ENCODE measurements at regions not wholly inside any gene's neighbourhood (a gene's known extent, or its start where the extent isn't known, plus 50 kb on each side); places are given as distances from the start of the nearest gene placed in this dataset.
"Not testable (repeated sequence)": the region's sequence is repeated elsewhere in the genome, so short reads cannot be mapped to it uniquely, and the experiment has no call there.

DNA sequence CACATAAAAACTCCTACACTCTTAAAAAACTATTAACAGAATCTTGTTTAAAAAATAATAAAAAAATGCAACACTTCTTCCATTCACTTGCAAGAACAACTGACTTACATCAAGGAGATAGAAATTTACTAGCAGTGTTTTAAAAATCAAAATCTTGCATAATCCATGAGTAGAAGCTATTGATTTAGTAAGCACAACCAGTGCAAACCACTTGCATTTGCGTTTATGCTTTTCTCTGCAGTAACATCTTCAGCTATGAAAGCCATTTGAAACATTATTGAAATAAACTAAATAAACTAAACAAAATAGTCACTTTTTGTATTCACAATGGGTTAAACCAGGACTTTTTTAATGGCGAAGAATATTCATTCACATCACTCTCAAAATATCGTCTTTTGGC, 389.2 kb upstream of the EMCN start:
- no peak for DNase-seq (ENCODE audit: low read depth in 2 of 2)

DNA sequence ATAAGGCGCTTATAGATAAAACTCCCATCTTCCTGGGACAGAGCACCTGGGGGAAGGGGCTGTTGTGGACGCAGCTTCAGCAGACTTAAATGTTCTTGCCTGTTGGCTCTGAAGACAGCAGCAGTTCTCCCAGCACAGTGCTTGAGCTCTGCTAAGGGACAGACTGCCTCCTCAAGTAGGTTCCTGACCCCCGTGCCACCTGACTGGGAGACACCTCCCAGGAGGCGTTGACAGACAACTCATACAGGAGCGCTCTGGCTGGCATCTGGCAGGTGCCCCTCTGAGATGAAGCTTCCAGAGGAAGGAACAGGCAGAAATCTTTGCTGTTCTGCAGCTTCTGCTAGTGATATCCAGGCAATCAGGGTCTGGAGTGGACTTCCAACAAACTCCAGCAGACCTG, 383.1 kb upstream of the EMCN start:
- not testable (repeated sequence) for DNase-seq (ENCODE audit: low read depth in 2 of 2)

DNA sequence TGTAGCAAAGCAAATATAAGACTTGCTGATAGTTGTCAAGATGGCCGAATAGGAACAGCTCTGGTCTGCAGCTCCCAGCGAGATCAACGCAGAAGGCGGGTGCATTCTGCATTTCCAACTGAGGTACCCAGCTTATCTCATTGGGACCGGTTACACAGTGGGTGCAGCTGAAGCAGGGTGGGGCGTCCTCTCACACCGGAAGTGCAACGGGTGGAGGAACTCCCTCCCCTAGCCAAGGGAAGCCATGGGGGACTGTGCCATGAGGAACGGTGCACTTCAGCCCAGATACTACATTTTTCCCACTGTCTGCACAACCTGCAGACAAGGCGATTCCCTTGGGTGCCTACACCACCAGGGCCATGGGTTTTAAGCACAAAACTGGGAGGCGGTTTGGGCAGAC, 382.3 kb upstream of the EMCN start:
- DNase-seq (ENCODE audit: low read depth in 2 of 2), result no peak

DNA sequence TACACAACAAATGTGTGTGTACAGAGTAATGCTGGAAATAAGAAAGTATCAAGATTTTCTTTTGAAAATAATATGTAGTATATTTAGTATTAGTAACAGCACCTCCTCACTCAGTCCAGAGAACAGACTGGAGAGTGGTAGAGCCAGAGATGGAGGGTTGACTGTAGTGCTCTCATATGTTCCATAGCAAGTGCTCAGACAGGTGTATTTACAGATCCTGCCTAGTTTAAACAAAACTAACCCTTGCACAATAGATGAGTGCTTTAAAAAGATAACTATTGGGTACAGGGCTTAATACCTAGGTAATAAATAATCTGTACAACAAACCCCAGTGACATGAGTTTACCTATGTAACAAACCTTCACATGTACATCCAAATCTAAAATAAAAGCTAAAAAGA, 381.0 kb upstream of the EMCN start:
- no peak for DNase-seq (ENCODE audit: low read depth in 2 of 2)

GRCh38 chr4:100895556-100896197, 377.9 kb upstream of the EMCN start:
- DNase-seq (ENCODE audit: low read depth in 2 of 2), result no peak

GRCh38 chr4:100894339-100894870, 376.6 kb upstream of the EMCN start:
- DNase-seq (ENCODE audit: low read depth in 2 of 2), result no peak

- DNase-seq (ENCODE audit: low read depth in 2 of 2), result no peak
These were observed 374.0 kb upstream of the EMCN start for GRCh38 chr4:100891808-100892207.

- no peak for DNase-seq (ENCODE audit: low read depth in 2 of 2)
These were observed 372.1 kb upstream of the EMCN start for GRCh38 chr4:100889898-100890297.

DNA sequence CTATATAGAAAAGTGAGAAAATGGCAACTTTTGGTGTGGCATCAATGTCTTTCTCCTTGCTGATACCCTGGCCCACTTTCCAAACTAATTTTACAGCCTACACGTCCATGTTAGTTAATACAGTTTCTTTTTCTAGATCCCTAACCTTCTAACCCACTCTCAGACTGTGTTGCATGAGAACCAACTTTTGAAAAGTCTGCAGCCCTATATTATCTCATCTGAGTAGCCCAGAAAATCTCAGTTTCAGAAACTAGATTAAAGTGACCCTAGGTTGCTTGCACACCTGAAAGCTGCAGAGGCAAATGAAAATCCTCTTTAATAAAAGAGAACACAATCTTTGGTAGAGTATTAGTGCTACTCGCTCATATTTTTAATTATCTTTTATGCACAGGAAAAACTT, 371.6 kb upstream of the EMCN start:
- DNase-seq (ENCODE audit: low read depth in 2 of 2), result no peak

GRCh38 chr4:100882661-100883060, 364.8 kb upstream of the EMCN start:
- DNase-seq (ENCODE audit: low read depth in 2 of 2), result no peak

GRCh38 chr4:100881283-100881682, 363.5 kb upstream of the EMCN start:
- DNase-seq (ENCODE audit: low read depth in 2 of 2), result no peak

DNA sequence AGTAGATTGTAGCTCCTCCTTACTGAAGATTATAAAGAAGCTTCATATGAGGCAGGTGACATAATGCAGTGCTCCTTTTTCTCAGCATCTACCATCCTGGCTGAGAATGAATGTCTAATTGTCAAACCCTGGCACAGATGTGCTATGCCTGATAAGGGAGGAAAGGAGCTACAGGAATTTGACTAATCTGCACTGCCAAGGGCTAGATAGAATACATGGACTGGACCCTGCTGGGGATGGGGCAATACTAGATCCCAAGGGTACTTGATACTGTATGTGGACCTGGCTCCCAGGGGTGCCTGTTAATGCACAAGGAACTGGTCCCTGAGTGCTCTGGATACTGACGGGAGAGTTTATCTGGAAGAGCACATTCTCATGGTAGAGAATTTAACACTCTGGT, 362.2 kb upstream of the EMCN start:
- no peak for DNase-seq (ENCODE audit: low read depth in 2 of 2)

DNA sequence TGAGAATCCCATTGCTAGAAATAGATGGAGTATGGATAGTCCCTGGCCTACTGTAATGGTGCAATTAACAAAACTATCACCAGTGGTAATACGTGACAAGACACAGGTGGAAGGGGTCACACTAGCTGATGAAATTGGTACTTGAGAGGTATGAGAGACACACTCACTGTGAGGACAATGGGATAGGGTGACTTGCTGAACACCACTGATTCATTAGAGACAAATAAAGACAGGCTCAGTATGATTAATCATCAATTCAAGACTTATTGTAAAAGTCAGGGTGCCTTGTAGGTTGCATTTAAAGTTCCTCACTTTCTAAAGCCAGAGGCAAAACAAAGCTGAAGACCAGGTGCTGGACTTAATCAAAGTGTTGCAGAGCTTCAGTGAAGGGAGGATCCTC, 361.6 kb upstream of the EMCN start:
- DNase-seq (ENCODE audit: low read depth in 2 of 2), result no peak

- no peak for DNase-seq (ENCODE audit: low read depth in 2 of 2)
These were observed 358.7 kb upstream of the EMCN start for GRCh38 chr4:100876546-100876945.

DNA sequence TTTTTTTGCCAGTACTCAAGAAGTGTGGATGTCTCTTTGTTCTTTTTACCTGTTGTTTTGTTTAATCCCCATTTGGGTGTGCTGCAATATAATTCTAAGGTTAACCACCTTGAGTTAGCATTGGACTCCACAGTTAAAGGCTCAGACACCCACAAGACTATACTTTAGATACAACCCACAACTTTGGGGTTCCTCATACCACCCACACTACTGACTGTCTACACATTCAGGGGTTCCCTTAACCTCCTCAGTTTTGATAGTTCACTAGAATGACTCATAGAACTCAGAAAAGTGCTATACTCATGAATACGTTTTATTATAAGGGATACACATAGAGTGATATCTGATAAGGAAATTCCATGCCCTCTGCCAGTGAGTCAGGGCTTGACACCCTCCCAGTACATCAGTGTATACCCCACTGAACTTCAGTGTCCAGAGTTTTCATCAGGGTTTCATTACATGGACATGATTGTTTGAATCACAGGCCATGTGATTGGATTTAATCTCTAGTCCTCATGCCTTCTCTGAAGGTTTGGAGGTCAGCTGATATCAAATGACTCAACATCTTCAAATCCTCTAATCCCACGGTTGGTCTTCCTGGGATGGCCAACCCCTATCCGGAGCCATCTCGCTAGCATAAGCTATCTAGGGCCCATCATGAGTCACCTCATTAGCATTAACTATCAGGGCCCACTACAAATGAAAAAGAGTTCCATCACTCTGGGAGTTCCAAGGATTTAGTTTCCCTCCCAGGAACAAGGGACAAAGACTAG, 357.7 kb upstream of the EMCN start:
- no peak for DNase-seq (ENCODE audit: low read depth in 2 of 2)

GRCh38 chr4:100872811-100873210, 355.0 kb upstream of the EMCN start:
- DNase-seq (ENCODE audit: low read depth in 2 of 2), result no peak

- no peak for DNase-seq (ENCODE audit: low read depth in 2 of 2)
These were observed 353.3 kb upstream of the EMCN start for GRCh38 chr4:100870940-100871772.

DNA sequence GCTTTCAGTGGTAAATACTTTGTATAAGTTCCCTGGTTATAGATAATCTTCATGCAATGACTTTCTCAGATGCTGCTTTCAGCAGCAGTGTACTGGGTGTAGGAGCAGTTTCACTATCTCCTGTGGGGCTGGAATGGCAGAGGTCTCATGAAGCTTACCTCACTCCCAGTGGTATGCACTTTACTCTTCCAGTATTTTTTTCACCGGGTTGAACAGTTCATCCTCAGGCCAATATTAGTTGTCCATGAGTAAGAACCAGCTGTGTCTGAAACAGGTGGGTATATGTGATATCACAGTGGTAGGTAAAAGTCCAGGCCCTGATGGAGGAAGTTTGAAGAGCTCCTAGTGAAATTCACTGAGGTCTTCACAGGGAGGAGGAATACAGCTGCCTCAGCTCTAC, 351.5 kb upstream of the EMCN start:
- DNase-seq (ENCODE audit: low read depth in 2 of 2), result no peak

- not testable (repeated sequence) for DNase-seq (ENCODE audit: low read depth in 2 of 2)
These were observed 350.5 kb upstream of the EMCN start for GRCh38 chr4:100868281-100868680.

DNA sequence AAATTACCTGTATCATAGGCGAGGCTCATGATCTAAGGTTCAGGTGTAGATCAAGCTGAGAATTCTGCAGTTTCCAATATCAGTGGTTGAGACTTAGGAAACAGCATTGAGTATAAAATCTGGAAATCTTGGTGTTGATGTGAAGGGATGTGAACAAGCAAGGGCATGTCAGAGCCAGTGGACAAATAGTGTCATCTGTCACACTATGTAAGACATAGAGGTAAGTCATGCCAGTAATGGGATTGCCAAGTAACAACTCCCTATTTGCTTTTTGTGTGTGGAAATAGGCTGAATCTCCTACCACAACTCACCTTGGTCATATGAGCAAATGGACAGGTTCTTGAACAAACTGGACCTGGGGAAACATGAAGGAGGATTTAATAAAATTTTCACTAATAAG, 334.5 kb upstream of the EMCN start:
- no peak for DNase-seq (ENCODE audit: low read depth in 2 of 2)

- DNase-seq (ENCODE audit: low read depth in 2 of 2), result no peak
These were observed 331.5 kb upstream of the EMCN start for GRCh38 chr4:100849319-100849718.

GRCh38 chr4:100848841-100849240, 331.0 kb upstream of the EMCN start:
- no peak for DNase-seq (ENCODE audit: low read depth in 2 of 2)

Measured in activated CD8-positive, alpha-beta memory T cell treated with anti-CD3 and anti-CD28 coated beads for 4 hours (primary cell).